ENCODE measurements at regions not wholly inside any gene's neighbourhood (a gene's known extent, or its start where the extent isn't known, plus 50 kb on each side); places are given as distances from the start of the nearest gene placed in this dataset.

DNA sequence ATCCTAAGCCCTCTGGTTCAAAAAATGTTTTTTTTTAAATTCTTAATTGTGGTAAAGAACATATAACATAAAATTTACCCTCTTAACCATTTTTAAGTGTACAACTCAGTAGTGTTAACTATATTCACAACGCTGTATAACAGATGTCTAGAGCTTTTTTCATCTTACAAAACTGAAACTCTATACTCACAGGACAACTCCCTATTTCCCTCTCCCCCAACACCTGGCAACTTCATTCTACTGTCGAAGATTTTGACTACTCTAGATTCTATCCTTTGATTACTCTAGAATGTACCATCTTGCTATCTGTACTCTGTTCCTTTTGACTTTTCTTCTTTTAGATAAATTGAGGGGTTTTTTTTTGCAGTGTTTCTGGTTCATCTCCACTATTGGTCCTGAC, 200.4 kb downstream of the KLF12 start:
- Histone ChIP-seq H4K20me1 (ENCODE audit: insufficient read depth, poor library complexity, severe bottlenecking) (no peaks in the 10 kb centered on the region), H3K79me2 (no peaks in the 10 kb centered on the region), H3K4me3 (no peak overlapping the region), H3K9me3 (ENCODE audit: low read depth) (no peaks in the 10 kb centered on the region), H3K27ac (no peak overlapping the region), H3K36me3 (replicated peaks; ENCODE audit: insufficient read depth, low read depth) (no peaks in the 10 kb centered on the region), H3K4me1 (ENCODE audit: insufficient read depth) (no peaks in the 10 kb centered on the region), H3K27me3 (no peaks in the 10 kb centered on the region), H2AFZ (no peak overlapping the region), H3K9me2 (replicated peaks; ENCODE audit: insufficient read depth) (no peaks in the 10 kb centered on the region), H3K4me2 (no peak overlapping the region)
- TF ChIP-seq, protein P1, sequence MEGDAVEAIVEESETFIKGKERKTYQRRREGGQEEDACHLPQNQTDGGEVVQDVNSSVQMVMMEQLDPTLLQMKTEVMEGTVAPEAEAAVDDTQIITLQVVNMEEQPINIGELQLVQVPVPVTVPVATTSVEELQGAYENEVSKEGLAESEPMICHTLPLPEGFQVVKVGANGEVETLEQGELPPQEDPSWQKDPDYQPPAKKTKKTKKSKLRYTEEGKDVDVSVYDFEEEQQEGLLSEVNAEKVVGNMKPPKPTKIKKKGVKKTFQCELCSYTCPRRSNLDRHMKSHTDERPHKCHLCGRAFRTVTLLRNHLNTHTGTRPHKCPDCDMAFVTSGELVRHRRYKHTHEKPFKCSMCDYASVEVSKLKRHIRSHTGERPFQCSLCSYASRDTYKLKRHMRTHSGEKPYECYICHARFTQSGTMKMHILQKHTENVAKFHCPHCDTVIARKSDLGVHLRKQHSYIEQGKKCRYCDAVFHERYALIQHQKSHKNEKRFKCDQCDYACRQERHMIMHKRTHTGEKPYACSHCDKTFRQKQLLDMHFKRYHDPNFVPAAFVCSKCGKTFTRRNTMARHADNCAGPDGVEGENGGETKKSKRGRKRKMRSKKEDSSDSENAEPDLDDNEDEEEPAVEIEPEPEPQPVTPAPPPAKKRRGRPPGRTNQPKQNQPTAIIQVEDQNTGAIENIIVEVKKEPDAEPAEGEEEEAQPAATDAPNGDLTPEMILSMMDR (IDR thresholded peaks at IDR 0.05; ENCODE audit: poor library complexity): no peak
- TF ChIP-seq EZH2phosphoT487 (IDR thresholded peaks at IDR 0.05; ENCODE audit: low read depth, severe bottlenecking, unreplicated experiment): no peak
- TF ChIP-seq EZH2 (IDR thresholded peaks at IDR 0.05; ENCODE audit: borderline replicate concordance): no peak
- DNase-seq (ENCODE audit: low spot score): no peak
- WGBS (ENCODE audit: low lambda C conversion rate, missing lambda C conversion rate): 77% methylated on average over 2 of the region's 2 CpGs

DNA sequence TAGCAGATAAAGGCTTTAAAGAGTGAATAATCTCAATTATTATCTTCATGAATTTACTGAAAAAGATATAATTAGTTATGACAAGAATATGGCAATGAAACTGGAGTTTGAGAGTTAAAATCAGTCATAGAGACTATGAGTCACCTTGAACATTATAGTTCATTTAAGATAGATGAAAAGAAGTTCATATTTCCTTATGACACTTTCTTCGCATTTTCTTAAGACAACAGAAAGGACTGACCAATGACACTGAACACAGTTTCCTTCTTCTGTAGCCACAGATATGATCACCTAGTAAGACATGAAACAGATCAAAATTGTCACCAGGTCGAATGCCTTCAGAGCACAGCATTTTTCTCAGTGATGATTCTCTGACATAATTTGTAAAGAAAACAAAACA, 202.1 kb downstream of the KLF12 start:
- H3K79me2 ChIP-seq: no peaks in the 10 kb centered on the region
- TF ChIP-seq, protein P1 (IDR thresholded peaks at IDR 0.05; ENCODE audit: poor library complexity): no peak
- TF ChIP-seq EZH2 (IDR thresholded peaks at IDR 0.05; ENCODE audit: borderline replicate concordance) (no peak), EZH2phosphoT487 (IDR thresholded peaks at IDR 0.05; ENCODE audit: low read depth, severe bottlenecking, unreplicated experiment) (no peak)
- no peaks in the 10 kb centered on the region for H3K4me1 ChIP-seq (ENCODE audit: insufficient read depth)
- no peaks in the 10 kb centered on the region for H3K27me3 ChIP-seq
- H3K9me3 ChIP-seq (ENCODE audit: low read depth): no peaks in the 10 kb centered on the region
- H4K20me1 ChIP-seq (ENCODE audit: insufficient read depth, poor library complexity, severe bottlenecking): no peaks in the 10 kb centered on the region
- no peak overlapping the region for H3K4me2 ChIP-seq
- H3K36me3 ChIP-seq (replicated peaks; ENCODE audit: insufficient read depth, low read depth): no peaks in the 10 kb centered on the region
- H2AFZ ChIP-seq: no peak overlapping the region
- no peak overlapping the region for H3K27ac ChIP-seq
- H3K4me3 ChIP-seq: no peak overlapping the region
- WGBS (ENCODE audit: low lambda C conversion rate, missing lambda C conversion rate): 66% methylated on average over 2 of the region's 2 CpGs
- H3K9me2 ChIP-seq (replicated peaks; ENCODE audit: insufficient read depth): no peaks in the 10 kb centered on the region
- DNase-seq (ENCODE audit: low spot score): no peak

DNA sequence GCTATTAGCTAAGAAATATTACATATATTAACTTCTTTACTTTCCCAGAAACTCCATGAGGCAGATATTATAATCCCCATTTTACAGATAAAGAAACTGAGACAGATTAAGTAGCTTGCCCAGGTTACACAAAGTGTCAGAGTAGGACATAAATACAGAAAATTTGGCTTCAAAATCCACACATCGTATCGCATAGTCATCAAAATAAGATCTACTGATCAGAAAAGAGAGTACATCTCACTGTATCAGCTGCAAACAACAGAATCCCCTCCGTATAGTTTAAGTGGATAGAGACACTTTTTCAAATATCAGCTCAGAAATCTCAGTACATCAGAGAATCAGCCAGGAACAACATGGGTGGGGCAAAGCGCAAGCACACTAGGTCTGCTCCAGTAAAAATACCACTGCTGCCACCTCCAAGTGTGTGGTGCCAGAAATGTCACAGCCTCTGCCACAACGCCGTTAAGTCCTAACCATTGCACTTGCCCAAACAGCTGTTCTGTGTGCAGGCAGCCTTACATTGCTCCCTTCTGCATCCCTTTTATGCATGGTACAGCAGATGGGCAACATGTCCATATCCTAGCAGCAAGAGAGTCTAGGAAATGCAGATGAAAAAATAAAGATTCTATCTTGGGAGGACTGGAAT, 204.8 kb downstream of the KLF12 start:
- Histone ChIP-seq H3K4me3 (no peak overlapping the region), H3K4me1 (ENCODE audit: insufficient read depth) (no peaks in the 10 kb centered on the region), H3K4me2 (no peak overlapping the region), H3K79me2 (no peaks in the 10 kb centered on the region), H2AFZ (no peak overlapping the region), H3K9me3 (ENCODE audit: low read depth) (no peaks in the 10 kb centered on the region), H3K27ac (no peak overlapping the region), H4K20me1 (ENCODE audit: insufficient read depth, poor library complexity, severe bottlenecking) (no peaks in the 10 kb centered on the region), H3K27me3 (no peaks in the 10 kb centered on the region), H3K36me3 (replicated peaks; ENCODE audit: insufficient read depth, low read depth) (no peaks in the 10 kb centered on the region), H3K9me2 (replicated peaks; ENCODE audit: insufficient read depth) (no peaks in the 10 kb centered on the region)
- 97% methylated on average over 6 of the region's 6 CpGs for WGBS (ENCODE audit: low lambda C conversion rate, missing lambda C conversion rate)
- DNase-seq (ENCODE audit: low spot score): no peak
- TF ChIP-seq EZH2 (IDR thresholded peaks at IDR 0.05; ENCODE audit: borderline replicate concordance) (no peak), EZH2phosphoT487 (IDR thresholded peaks at IDR 0.05; ENCODE audit: low read depth, severe bottlenecking, unreplicated experiment) (no peak)
- TF ChIP-seq, protein P1 (IDR thresholded peaks at IDR 0.05; ENCODE audit: poor library complexity): no peak

All from hepatocyte (in vitro differentiated cells).